HL-60 (cell line): ENCODE measurements at regions not wholly inside any gene's neighbourhood (a gene's known extent, or its start where the extent isn't known, plus 50 kb on each side); places are given as distances from the start of the nearest gene placed in this dataset.

Experiments
- GABPA ChIP-seq: IDR thresholded peaks from 2 replicates; pipeline ENCODE4 v1.6.1; 2012; ENCODE audit warnings: low read depth
- POLR2AphosphoS5 ChIP-seq: IDR thresholded peaks from 2 replicates; pipeline ENCODE4 v1.6.1; 2012; ENCODE audit warnings: low read depth
- REST ChIP-seq: IDR thresholded peaks from 2 replicates; pipeline ENCODE4 v1.6.1; 2012; ENCODE audit warnings: low read depth; ENCODE audit not compliant: insufficient replicate concordance
- SPI1 ChIP-seq: IDR thresholded peaks from 2 replicates; pipeline ENCODE4 v1.6.1; 2012; ENCODE audit warnings: low read depth, mild to moderate bottlenecking, borderline replicate concordance
- TF ChIP-seq, protein P1 (sequence below): IDR thresholded peaks from one replicate; pipeline ENCODE4 v1.5.1; 2011; ENCODE audit warnings: low read length, control low read depth, inconsistent platforms; ENCODE audit not compliant: insufficient read depth

DNA sequence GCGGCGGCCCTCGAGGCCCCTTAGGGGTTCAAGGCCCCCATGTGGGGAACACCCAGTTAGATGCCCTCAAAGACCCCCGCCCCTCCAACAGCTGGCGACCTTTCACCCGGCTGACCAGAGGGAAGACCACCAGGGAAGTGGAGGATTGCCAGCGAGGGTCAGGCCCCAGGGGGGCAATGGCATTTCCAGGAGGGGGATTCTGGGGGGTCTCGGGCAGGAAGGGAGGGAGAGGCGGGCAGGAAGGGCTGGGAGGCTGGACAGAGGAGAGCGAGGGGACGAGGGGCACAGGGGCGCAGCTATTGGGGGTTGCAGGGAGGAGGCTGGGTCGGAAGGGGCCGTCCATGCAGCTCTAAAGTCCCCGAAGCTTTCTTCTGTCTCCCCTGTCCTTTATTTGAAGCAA, 139.5 kb downstream of the C16orf95 start:
- TF ChIP-seq, protein P1, sequence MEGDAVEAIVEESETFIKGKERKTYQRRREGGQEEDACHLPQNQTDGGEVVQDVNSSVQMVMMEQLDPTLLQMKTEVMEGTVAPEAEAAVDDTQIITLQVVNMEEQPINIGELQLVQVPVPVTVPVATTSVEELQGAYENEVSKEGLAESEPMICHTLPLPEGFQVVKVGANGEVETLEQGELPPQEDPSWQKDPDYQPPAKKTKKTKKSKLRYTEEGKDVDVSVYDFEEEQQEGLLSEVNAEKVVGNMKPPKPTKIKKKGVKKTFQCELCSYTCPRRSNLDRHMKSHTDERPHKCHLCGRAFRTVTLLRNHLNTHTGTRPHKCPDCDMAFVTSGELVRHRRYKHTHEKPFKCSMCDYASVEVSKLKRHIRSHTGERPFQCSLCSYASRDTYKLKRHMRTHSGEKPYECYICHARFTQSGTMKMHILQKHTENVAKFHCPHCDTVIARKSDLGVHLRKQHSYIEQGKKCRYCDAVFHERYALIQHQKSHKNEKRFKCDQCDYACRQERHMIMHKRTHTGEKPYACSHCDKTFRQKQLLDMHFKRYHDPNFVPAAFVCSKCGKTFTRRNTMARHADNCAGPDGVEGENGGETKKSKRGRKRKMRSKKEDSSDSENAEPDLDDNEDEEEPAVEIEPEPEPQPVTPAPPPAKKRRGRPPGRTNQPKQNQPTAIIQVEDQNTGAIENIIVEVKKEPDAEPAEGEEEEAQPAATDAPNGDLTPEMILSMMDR = no peak
- TF ChIP-seq POLR2AphosphoS5 (no peak), REST (no peak), SPI1 (no peak), GABPA (no peak)
